ENCODE measurements at regions not wholly inside any gene's neighbourhood (a gene's known extent, or its start where the extent isn't known, plus 50 kb on each side); places are given as distances from the start of the nearest gene placed in this dataset.

GRCh38 chr14:42869681-42870080, 1263.0 kb downstream of the LRFN5 start:
- DNase-seq, result no peak

- no peak for DNase-seq
Measured at GRCh38 chr14:42862114-42862513, 1255.4 kb downstream of the LRFN5 start.

GRCh38 chr14:42860371-42860770, 1253.7 kb downstream of the LRFN5 start:
- DNase-seq, result no peak

- DNase-seq, result no peak
Measured at GRCh38 chr14:42856106-42856505, 1249.4 kb downstream of the LRFN5 start.

GRCh38 chr14:42855085-42855484, 1248.4 kb downstream of the LRFN5 start:
- DNase-seq, result no peak

GRCh38 chr14:42854061-42854460, 1247.4 kb downstream of the LRFN5 start:
- DNase-seq, result no peak

GRCh38 chr14:42848652-42849051, 1242.0 kb downstream of the LRFN5 start:
- DNase-seq, result no peak

GRCh38 chr14:42814817-42815216, 1208.1 kb downstream of the LRFN5 start:
- no peak for DNase-seq

GRCh38 chr14:42806909-42807315, 1200.2 kb downstream of the LRFN5 start:
- no peak for DNase-seq

GRCh38 chr14:42804141-42804540, 1197.5 kb downstream of the LRFN5 start:
- DNase-seq, result no peak

GRCh38 chr14:42802346-42802745, 1195.7 kb downstream of the LRFN5 start:
- no peak for DNase-seq

GRCh38 chr14:42792166-42792565, 1185.5 kb downstream of the LRFN5 start:
- no peak for DNase-seq

GRCh38 chr14:42782754-42783153, 1176.1 kb downstream of the LRFN5 start:
- no peak for DNase-seq

- DNase-seq, result no peak
Measured at GRCh38 chr14:42778984-42779383, 1172.3 kb downstream of the LRFN5 start.

GRCh38 chr14:42750771-42751170, 1144.1 kb downstream of the LRFN5 start:
- no peak for DNase-seq

GRCh38 chr14:42742084-42742483, 1135.4 kb downstream of the LRFN5 start:
- no peak for DNase-seq

GRCh38 chr14:42736408-42736807, 1129.7 kb downstream of the LRFN5 start:
- no peak for DNase-seq

GRCh38 chr14:42734041-42734440, 1127.4 kb downstream of the LRFN5 start:
- DNase-seq, result no peak

- DNase-seq, result no peak
Measured at GRCh38 chr14:42732005-42732404, 1125.3 kb downstream of the LRFN5 start.

GRCh38 chr14:42731480-42731879, 1124.8 kb downstream of the LRFN5 start:
- DNase-seq, result no peak

- DNase-seq, result no peak
Measured at GRCh38 chr14:42729681-42730080, 1123.0 kb downstream of the LRFN5 start.

- DNase-seq, result no peak
Measured at GRCh38 chr14:42719391-42719790, 1112.7 kb downstream of the LRFN5 start.

GRCh38 chr14:42715316-42715715, 1108.6 kb downstream of the LRFN5 start:
- peak; percentile 1 to 36 for DNase-seq

GRCh38 chr14:42710071-42710470, 1103.4 kb downstream of the LRFN5 start:
- DNase-seq, result no peak

- no peak for DNase-seq
Measured at GRCh38 chr14:42703501-42703900, 1096.8 kb downstream of the LRFN5 start.

- DNase-seq, result no peak
Measured at GRCh38 chr14:42687421-42687820, 1080.7 kb downstream of the LRFN5 start.
